ENCODE measurements at regions not wholly inside any gene's neighbourhood (a gene's known extent, or its start where the extent isn't known, plus 50 kb on each side); places are given as distances from the start of the nearest gene placed in this dataset.

- H3K27ac ChIP-seq = peak overlapping the region in 5 of 12 donors; percentile 9 to 53 (median 45)
- WGBS, 4 donors = 21 to 45% (median 33%) methylated on average over 4 of the region's 4 CpGs
- peak in 3 of 4 donors; percentile 21 to 45 (median 27) for ATAC-seq
Measured at GRCh38 chr10:94077042-94077441, 83.3 kb downstream of the PLCE1 start.

GRCh38 chr10:94080108-94080507, 86.4 kb downstream of the PLCE1 start:
- TF ChIP-seq CTCF (IDR thresholded peaks at IDR 0.05) (no peak), POLR2A (IDR thresholded peaks at IDR 0.05) (no peak)
- intact Hi-C loops (cut with DNase I) = loop anchor here in 2 of 10 donors (10.0 kb wide), 2 partner anchors 135 to 235 kb away; no protein-coding TSS in a partner anchor
- Histone ChIP-seq H3K36me3 (no peaks in the 10 kb centered on the region), H3K27me3 (no peaks in the 10 kb centered on the region), H3K27ac (no peak overlapping the region), H3K4me1 (peaks cover 0 to 30% (median 19%) of the 10 kb centered on the region in 12 donors), H3K4me3 (no peak overlapping the region), H3K9me3 (peaks cover 0 to 12% (median 0%) of the 10 kb centered on the region in 12 donors)
- no peak for ATAC-seq
- DNase-seq = no peak

More at GRCh38 chr10:94077042-94077441, 83.3 kb downstream of the PLCE1 start:
- no peak for DNase-seq
- H3K4me3 ChIP-seq = no peak overlapping the region
- intact Hi-C loops (cut with DNase I) = loop anchor here in 8 of 10 donors (2.0 to 10.0 kb wide), 9 partner anchors 132 to 368 kb away; no protein-coding TSS in a partner anchor
- TF ChIP-seq CTCF (IDR thresholded peaks at IDR 0.05) (no peak), POLR2A (IDR thresholded peaks at IDR 0.05) (no peak)
- peaks cover 0 to 12% (median 0%) of the 10 kb centered on the region in 12 donors for H3K9me3 ChIP-seq
- H3K36me3 ChIP-seq = no peaks in the 10 kb centered on the region
- no peaks in the 10 kb centered on the region for H3K27me3 ChIP-seq
- H3K4me1 ChIP-seq = peaks cover 0 to 26% (median 19%) of the 10 kb centered on the region in 12 donors

- H3K27ac ChIP-seq = no peak overlapping the region
- intact Hi-C loops (cut with DNase I) = loop anchor here in 2 of 10 donors (10.0 kb wide), 2 partner anchors 131 to 231 kb away; no protein-coding TSS in a partner anchor
- no peak for ATAC-seq
Measured at GRCh38 chr10:94083662-94084265, 90.0 kb downstream of the PLCE1 start.

GRCh38 chr10:94084344-94084743, 90.6 kb downstream of the PLCE1 start:
- TF ChIP-seq CTCF (IDR thresholded peaks at IDR 0.05) = no peak
- no peak for TF ChIP-seq POLR2A (IDR thresholded peaks at IDR 0.05)
- no peak for ATAC-seq
- intact Hi-C loops (cut with DNase I) = loop anchor here in 2 of 10 donors (10.0 kb wide), 2 partner anchors 130 to 230 kb away; no protein-coding TSS in a partner anchor

More at GRCh38 chr10:94083662-94084265, 90.0 kb downstream of the PLCE1 start:
- no peaks in the 10 kb centered on the region for H3K36me3 ChIP-seq
- H3K4me3 ChIP-seq = no peak overlapping the region
- H3K9me3 ChIP-seq = peaks cover 0 to 12% (median 0%) of the 10 kb centered on the region in 12 donors
- H3K4me1 ChIP-seq = peaks cover 0 to 19% (median 8%) of the 10 kb centered on the region in 12 donors
- TF ChIP-seq POLR2A (IDR thresholded peaks at IDR 0.05) = no peak
- DNase-seq = no peak
- WGBS, 4 donors = 71 to 84% (median 75%) methylated on average over 5 of the region's 5 CpGs
- H3K27me3 ChIP-seq = no peaks in the 10 kb centered on the region

More at GRCh38 chr10:94084344-94084743, 90.6 kb downstream of the PLCE1 start:
- H3K27ac ChIP-seq = no peak overlapping the region
- H3K27me3 ChIP-seq = no peaks in the 10 kb centered on the region
- WGBS, 4 donors = 92 to 97% (median 95%) methylated on average over 5 of the region's 5 CpGs
- no peaks in the 10 kb centered on the region for H3K36me3 ChIP-seq
- peaks cover 0 to 12% (median 0%) of the 10 kb centered on the region in 12 donors for H3K9me3 ChIP-seq
- no peak overlapping the region for H3K4me3 ChIP-seq
- H3K4me1 ChIP-seq = peaks cover 0 to 25% (median 9%) of the 10 kb centered on the region in 12 donors
- DNase-seq = no peak

Measured in heart left ventricle (tissue), 16 donors.